ENCODE measurements at regions not wholly inside any gene's neighbourhood (a gene's known extent, or its start where the extent isn't known, plus 50 kb on each side); places are given as distances from the start of the nearest gene placed in this dataset.

GRCh38 chr11:104830508-104830907 lies 67.8 kb downstream of the CASP12 start:
- Mint-ChIP-seq H3K36me3 (ENCODE audit: low read depth) (no peaks in the 10 kb centered on the region), H3K4me3 (no peak overlapping the region), H3K27ac (ENCODE audit: unreplicated experiment) (no peak overlapping the region), H3K4me1 (no peaks in the 10 kb centered on the region), H3K9me3 (no peaks in the 10 kb centered on the region), H3K27me3 (ENCODE audit: low read depth) (no peaks in the 10 kb centered on the region)
- TF ChIP-seq CTCF (conservative IDR thresholded peaks at IDR 0.05): no peak
- DNase-seq (ENCODE audit: low read depth, low spot score): no peak

GRCh38 chr11:104830080-104830479 lies 68.2 kb downstream of the CASP12 start:
- H3K27me3 Mint-ChIP-seq (ENCODE audit: low read depth): no peaks in the 10 kb centered on the region
- H3K4me1 Mint-ChIP-seq: no peaks in the 10 kb centered on the region
- H3K4me3 Mint-ChIP-seq: no peak overlapping the region
- DNase-seq (ENCODE audit: low read depth, low spot score): no peak
- H3K27ac Mint-ChIP-seq (ENCODE audit: unreplicated experiment): no peak overlapping the region
- H3K36me3 Mint-ChIP-seq (ENCODE audit: low read depth): no peaks in the 10 kb centered on the region
- H3K9me3 Mint-ChIP-seq: no peaks in the 10 kb centered on the region
- TF ChIP-seq CTCF (conservative IDR thresholded peaks at IDR 0.05): no peak

- H3K4me1 Mint-ChIP-seq: no peaks in the 10 kb centered on the region
- H3K9me3 Mint-ChIP-seq: peaks cover 2% of the 10 kb centered on the region
- no peak for DNase-seq (ENCODE audit: low read depth, low spot score)
Measured at GRCh38 chr11:104826772-104827171, 71.5 kb downstream of the CASP12 start.

GRCh38 chr11:104823657-104824056 lies 74.6 kb downstream of the CASP12 start:
- H3K9me3 Mint-ChIP-seq: peaks cover 2% of the 10 kb centered on the region
- no peak for DNase-seq (ENCODE audit: low read depth, low spot score)
- TF ChIP-seq CTCF (conservative IDR thresholded peaks at IDR 0.05): no peak
- H3K27ac Mint-ChIP-seq (ENCODE audit: unreplicated experiment): no peak overlapping the region
- H3K4me3 Mint-ChIP-seq: no peak overlapping the region
- no peaks in the 10 kb centered on the region for H3K36me3 Mint-ChIP-seq (ENCODE audit: low read depth)
- H3K4me1 Mint-ChIP-seq: no peaks in the 10 kb centered on the region
- no peaks in the 10 kb centered on the region for H3K27me3 Mint-ChIP-seq (ENCODE audit: low read depth)

More at GRCh38 chr11:104826772-104827171, 71.5 kb downstream of the CASP12 start:
- no peak overlapping the region for H3K4me3 Mint-ChIP-seq
- H3K27me3 Mint-ChIP-seq (ENCODE audit: low read depth): no peaks in the 10 kb centered on the region
- TF ChIP-seq CTCF (conservative IDR thresholded peaks at IDR 0.05): no peak
- no peaks in the 10 kb centered on the region for H3K36me3 Mint-ChIP-seq (ENCODE audit: low read depth)
- H3K27ac Mint-ChIP-seq (ENCODE audit: unreplicated experiment): no peak overlapping the region

- H3K4me1 Mint-ChIP-seq: no peaks in the 10 kb centered on the region
- H3K36me3 Mint-ChIP-seq (ENCODE audit: low read depth): no peaks in the 10 kb centered on the region
- no peak for TF ChIP-seq CTCF (conservative IDR thresholded peaks at IDR 0.05)
- H3K27ac Mint-ChIP-seq (ENCODE audit: unreplicated experiment): no peak overlapping the region
- peaks cover 2% of the 10 kb centered on the region for H3K9me3 Mint-ChIP-seq
- H3K4me3 Mint-ChIP-seq: no peak overlapping the region
- no peak for DNase-seq (ENCODE audit: low read depth, low spot score)
- no peaks in the 10 kb centered on the region for H3K27me3 Mint-ChIP-seq (ENCODE audit: low read depth)
Measured at GRCh38 chr11:104820431-104820830, 77.8 kb downstream of the CASP12 start.

- Mint-ChIP-seq H3K36me3 (ENCODE audit: low read depth) (no peaks in the 10 kb centered on the region), H3K9me3 (peaks cover 2% of the 10 kb centered on the region), H3K27ac (ENCODE audit: unreplicated experiment) (no peak overlapping the region), H3K4me3 (no peak overlapping the region), H3K27me3 (ENCODE audit: low read depth) (no peaks in the 10 kb centered on the region), H3K4me1 (no peaks in the 10 kb centered on the region)
- DNase-seq (ENCODE audit: low read depth, low spot score): no peak
- TF ChIP-seq CTCF (conservative IDR thresholded peaks at IDR 0.05): no peak
Measured at GRCh38 chr11:104819603-104820002, 78.7 kb downstream of the CASP12 start.
